Upper lobe of left lung (tissue), 6 donors: ENCODE measurements at regions not wholly inside any gene's neighbourhood (a gene's known extent, or its start where the extent isn't known, plus 50 kb on each side); places are given as distances from the start of the nearest gene placed in this dataset.

Experiments used
- ATAC-seq, 2 donors: fragments of 200-7000 bp; cut with Tn5 transposase; one replicate each; pipeline ENCODE4 v1.9.1; 2022; ENCODE audit warnings: mild to moderate bottlenecking in 2 of 2, moderate library complexity in 2 of 2; ENCODE audit not compliant: low FRiP score in 2 of 2
- DNase-seq, 2 donors: peaks; one replicate each; pipeline ENCODE4 v3.0.0-alpha.2; 2019 to 2020
- H3K27ac ChIP-seq, 4 donors: fragments of 200-600 bp; sonication (generic); one replicate each; pipeline ENCODE4 v1.5.1; 2016 to 2019
- H3K27me3 ChIP-seq, 4 donors: fragments of 200-600 bp; sonication (generic); one replicate each; pipeline ENCODE4 v1.5.1; 2017 to 2019
- H3K36me3 ChIP-seq, 4 donors: fragments of 200-600 bp; sonication (generic); one replicate each; pipeline ENCODE4 v1.5.1; 2016 to 2019
- H3K4me1 ChIP-seq, 4 donors: fragments of 200-600 bp; sonication (generic); one replicate each; pipeline ENCODE4 v1.5.1; 2018 to 2019
- H3K4me3 ChIP-seq, 4 donors: fragments of 200-600 bp; sonication (generic); one replicate each; pipeline ENCODE4 v1.5.1; 2017 to 2019; ENCODE audit warnings: mild to moderate bottlenecking in 2 of 4, moderate library complexity in 1 of 4
- H3K9me3 ChIP-seq, 4 donors: fragments of 200-600 bp; sonication (generic); one replicate each; pipeline ENCODE4 v1.5.1; 2018 to 2019
- CTCF ChIP-seq, 6 experiments: fragments of 450-650 bp in 4 of 6; fragments of 200-600 bp in 2 of 6; sonication (generic) in 2 of 6; IDR thresholded peaks; one replicate each; pipeline ENCODE4 v1.5.1; 2016 to 2019; ENCODE audit warnings: antibody characterized with exemption in 6 of 6
- EP300 ChIP-seq, 4 donors: sonication (generic); formaldehyde crosslinking; IDR thresholded peaks; one replicate each; pipeline ENCODE4 v1.5.1; 2017; ENCODE audit warnings: antibody characterized with exemption in 4 of 4, control low read depth in 2 of 4
- POLR2A ChIP-seq, 4 donors: fragments of 450-650 bp; IDR thresholded peaks; one replicate each; pipeline ENCODE4 v1.5.1; 2016 to 2017; ENCODE audit warnings: antibody characterized with exemption in 4 of 4, mild to moderate bottlenecking in 2 of 4
- POLR2AphosphoS5 ChIP-seq, 2 donors: sonication (generic); formaldehyde crosslinking; IDR thresholded peaks; one replicate each; pipeline ENCODE4 v1.5.1; 2017; ENCODE audit warnings: antibody characterized with exemption in 2 of 2
- WGBS, 2 donors: methylation state at CpG; one replicate each; pipeline ENCODE4 v1.1.5; 2017 to 2018; 5-methylcytosine and 5-hydroxymethylcytosine counted together
- donor health status: DM: no; HTN: no; CAD: no; lungs with moderate emphysema.
- donor health status: DM: no; HTN: yes; CAD: no; lungs with severe emphysema.

DNA sequence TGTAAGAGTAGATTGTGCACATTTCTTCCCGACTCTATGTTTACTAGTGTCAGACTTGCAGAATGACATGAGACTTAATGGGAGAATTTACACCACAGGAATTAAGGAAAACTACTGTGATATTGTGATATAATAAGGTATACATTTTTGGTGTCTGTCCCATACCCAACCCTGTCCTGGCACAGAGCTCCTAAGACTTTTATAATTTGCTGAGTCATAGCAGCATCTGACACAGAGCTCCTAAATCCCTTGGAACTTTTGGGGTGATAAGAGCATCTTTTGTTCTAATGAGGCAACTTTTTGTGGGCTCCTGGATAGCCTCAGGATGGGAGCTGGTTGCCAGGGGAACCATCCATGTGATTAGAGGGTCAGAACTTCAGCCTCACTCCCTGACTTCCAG lies 1607.0 kb downstream of the RPA4 start:
- WGBS, 2 donors, result 89 to 92% methylated on average over 1 of the region's 1 CpG
- no peak for ATAC-seq
- Histone ChIP-seq H3K9me3 (no peaks in the 10 kb centered on the region), H3K27ac (no peak overlapping the region), H3K4me1 (no peaks in the 10 kb centered on the region), H3K4me3 (no peak overlapping the region), H3K36me3 (no peaks in the 10 kb centered on the region), H3K27me3 (no peaks in the 10 kb centered on the region)
- TF ChIP-seq POLR2AphosphoS5 (IDR thresholded peaks at IDR 0.05) (no peak), POLR2A (IDR thresholded peaks at IDR 0.05) (no peak), EP300 (IDR thresholded peaks at IDR 0.05) (no peak), CTCF (IDR thresholded peaks at IDR 0.05) (no peak)
- DNase-seq, result no peak

GRCh38 chrX:98501426-98501825 lies 1617.7 kb downstream of the RPA4 start:
- WGBS, 2 donors, result 22 to 23% methylated on average over 2 of the region's 2 CpGs
- ATAC-seq, result no peak

GRCh38 chrX:98506907-98507306 lies 1623.2 kb downstream of the RPA4 start:
- Histone ChIP-seq H3K27me3 (no peaks in the 10 kb centered on the region), H3K27ac (no peak overlapping the region), H3K4me3 (no peak overlapping the region), H3K9me3 (no peaks in the 10 kb centered on the region), H3K4me1 (no peaks in the 10 kb centered on the region), H3K36me3 (no peaks in the 10 kb centered on the region)
- DNase-seq (no peak), ATAC-seq (no peak)
- TF ChIP-seq EP300 (IDR thresholded peaks at IDR 0.05) (no peak), POLR2A (IDR thresholded peaks at IDR 0.05) (no peak), CTCF (IDR thresholded peaks at IDR 0.05) (no peak), POLR2AphosphoS5 (IDR thresholded peaks at IDR 0.05) (no peak)
- WGBS, 2 donors, result 70 to 84% methylated on average over 1 of the region's 1 CpG

More at GRCh38 chrX:98501426-98501825, 1617.7 kb downstream of the RPA4 start:
- Histone ChIP-seq H3K4me1 (no peaks in the 10 kb centered on the region), H3K9me3 (no peaks in the 10 kb centered on the region), H3K27me3 (no peaks in the 10 kb centered on the region), H3K4me3 (no peak overlapping the region), H3K36me3 (no peaks in the 10 kb centered on the region), H3K27ac (no peak overlapping the region)
- TF ChIP-seq POLR2A (IDR thresholded peaks at IDR 0.05), result no peak
- TF ChIP-seq POLR2AphosphoS5 (IDR thresholded peaks at IDR 0.05), result no peak
- TF ChIP-seq EP300 (IDR thresholded peaks at IDR 0.05), result no peak
- TF ChIP-seq CTCF (IDR thresholded peaks at IDR 0.05), result no peak
- no peak for DNase-seq

DNA sequence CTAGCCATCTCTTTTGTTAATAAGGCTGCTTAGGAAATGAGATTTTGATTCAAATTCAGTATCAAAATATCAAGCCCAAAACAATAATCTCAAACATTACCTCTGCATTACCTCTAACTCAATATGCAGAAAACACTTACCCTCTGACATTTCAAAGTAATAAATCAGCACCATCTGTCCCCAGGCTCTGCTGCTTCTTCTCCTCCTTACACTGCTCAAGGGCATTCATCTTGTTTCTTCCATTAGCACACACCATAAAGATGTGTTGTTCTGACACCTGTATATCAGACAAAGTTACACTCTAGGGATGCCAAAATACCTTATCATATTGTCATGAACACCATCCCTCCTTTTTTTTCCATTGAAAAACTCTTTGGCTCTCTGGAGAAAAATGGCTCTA lies 1630.3 kb downstream of the RPA4 start:
- DNase-seq (no peak), ATAC-seq (no peak)
- Histone ChIP-seq H3K4me1 (no peaks in the 10 kb centered on the region), H3K36me3 (no peaks in the 10 kb centered on the region), H3K27ac (no peak overlapping the region), H3K4me3 (no peak overlapping the region), H3K27me3 (no peaks in the 10 kb centered on the region), H3K9me3 (no peaks in the 10 kb centered on the region)
- TF ChIP-seq POLR2AphosphoS5 (IDR thresholded peaks at IDR 0.05), result no peak
- no peak for TF ChIP-seq EP300 (IDR thresholded peaks at IDR 0.05)
- no peak for TF ChIP-seq CTCF (IDR thresholded peaks at IDR 0.05)

DNA sequence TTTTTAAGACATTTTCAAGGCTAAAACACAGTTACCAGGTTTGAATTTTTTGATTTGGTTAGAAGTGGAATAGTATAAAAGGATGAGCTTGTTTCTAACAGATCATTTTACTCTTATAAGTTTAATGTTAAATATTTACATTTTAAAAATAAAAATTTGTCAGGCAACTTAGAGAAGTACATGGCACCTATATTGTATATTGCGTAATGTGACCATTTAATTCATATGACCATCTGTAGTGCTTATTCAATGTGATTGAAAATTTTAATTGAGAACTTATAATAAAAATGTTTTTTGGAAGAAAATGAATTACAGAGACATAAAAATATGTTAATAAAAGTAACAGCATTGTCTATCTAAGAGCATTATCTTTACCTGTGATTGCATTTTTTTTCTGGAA lies 1632.4 kb downstream of the RPA4 start:
- DNase-seq, result no peak
- no peak for ATAC-seq
- no peaks in the 10 kb centered on the region for H3K36me3 ChIP-seq
- H3K9me3 ChIP-seq, result no peaks in the 10 kb centered on the region
- WGBS, 2 donors, result 91 to 93% methylated on average over 1 of the region's 1 CpG
- H3K27ac ChIP-seq, result no peak overlapping the region
- H3K4me1 ChIP-seq, result no peaks in the 10 kb centered on the region
- H3K4me3 ChIP-seq, result no peak overlapping the region
- H3K27me3 ChIP-seq, result no peaks in the 10 kb centered on the region
- TF ChIP-seq POLR2A (IDR thresholded peaks at IDR 0.05), result no peak
- TF ChIP-seq CTCF (IDR thresholded peaks at IDR 0.05), result no peak
- no peak for TF ChIP-seq EP300 (IDR thresholded peaks at IDR 0.05)
- no peak for TF ChIP-seq POLR2AphosphoS5 (IDR thresholded peaks at IDR 0.05)
